ENCODE measurements at regions not wholly inside any gene's neighbourhood (a gene's known extent, or its start where the extent isn't known, plus 50 kb on each side); places are given as distances from the start of the nearest gene placed in this dataset.

DNA sequence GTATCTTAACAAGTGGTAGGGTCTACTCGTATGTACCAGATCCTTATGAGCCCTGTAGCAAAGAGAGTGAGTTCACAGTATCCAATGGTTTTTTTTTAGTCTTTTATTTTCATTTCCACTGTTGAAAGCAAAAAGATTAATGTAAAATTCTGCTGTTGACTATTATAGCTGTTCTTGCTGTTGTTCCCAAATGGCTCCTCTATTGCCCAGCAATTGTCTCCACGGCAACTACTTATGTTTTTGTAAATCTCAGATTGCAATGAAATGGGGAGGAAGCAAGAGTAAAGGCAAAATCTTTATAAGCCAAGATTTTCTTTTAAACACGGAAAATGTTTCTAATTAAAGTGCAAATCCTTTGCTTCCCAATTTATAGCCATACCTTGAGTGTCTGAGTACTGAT lies 406.1 kb downstream of the EPM2A start:
- TF ChIP-seq, protein P1, sequence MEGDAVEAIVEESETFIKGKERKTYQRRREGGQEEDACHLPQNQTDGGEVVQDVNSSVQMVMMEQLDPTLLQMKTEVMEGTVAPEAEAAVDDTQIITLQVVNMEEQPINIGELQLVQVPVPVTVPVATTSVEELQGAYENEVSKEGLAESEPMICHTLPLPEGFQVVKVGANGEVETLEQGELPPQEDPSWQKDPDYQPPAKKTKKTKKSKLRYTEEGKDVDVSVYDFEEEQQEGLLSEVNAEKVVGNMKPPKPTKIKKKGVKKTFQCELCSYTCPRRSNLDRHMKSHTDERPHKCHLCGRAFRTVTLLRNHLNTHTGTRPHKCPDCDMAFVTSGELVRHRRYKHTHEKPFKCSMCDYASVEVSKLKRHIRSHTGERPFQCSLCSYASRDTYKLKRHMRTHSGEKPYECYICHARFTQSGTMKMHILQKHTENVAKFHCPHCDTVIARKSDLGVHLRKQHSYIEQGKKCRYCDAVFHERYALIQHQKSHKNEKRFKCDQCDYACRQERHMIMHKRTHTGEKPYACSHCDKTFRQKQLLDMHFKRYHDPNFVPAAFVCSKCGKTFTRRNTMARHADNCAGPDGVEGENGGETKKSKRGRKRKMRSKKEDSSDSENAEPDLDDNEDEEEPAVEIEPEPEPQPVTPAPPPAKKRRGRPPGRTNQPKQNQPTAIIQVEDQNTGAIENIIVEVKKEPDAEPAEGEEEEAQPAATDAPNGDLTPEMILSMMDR (conservative IDR thresholded peaks at IDR 0.05; ENCODE audit: low read depth, low read length) = no peak
- no peak for TF ChIP-seq EZH2 (IDR thresholded peaks at IDR 0.05; ENCODE audit: low read length, unreplicated experiment)

All from PC-3 (cell line).